ENCODE measurements at regions not wholly inside any gene's neighbourhood (a gene's known extent, or its start where the extent isn't known, plus 50 kb on each side); places are given as distances from the start of the nearest gene placed in this dataset.

- Histone ChIP-seq H3K27ac (ENCODE audit: extremely low read depth, low read depth, low read length) (no peak overlapping the region), H3K4me3 (ENCODE audit: low read depth, low read length) (no peak overlapping the region), H3K4me1 (ENCODE audit: control insufficient read depth, insufficient read depth, low read length) (no peaks in the 10 kb centered on the region), H3K9me3 (ENCODE audit: control insufficient read depth, insufficient read depth, low read depth, low read length) (no peaks in the 10 kb centered on the region), H3K36me3 (ENCODE audit: control insufficient read depth in 2 of 2, insufficient read depth in 1 of 2, low read length in 2 of 2) (no peaks in the 10 kb centered on the region)
- TF ChIP-seq ZNF529 (tag by site-specific recombination; IDR thresholded peaks at IDR 0.05; ENCODE audit: insufficient replicate concordance) (no peak), SETDB1 (IDR thresholded peaks at IDR 0.05; ENCODE audit: insufficient read length, low read length) (no peak), CTCF (tag by site-specific recombination; IDR thresholded peaks at IDR 0.05) (no peak), ZSCAN5A (tag by site-specific recombination; IDR thresholded peaks at IDR 0.05) (no peak), ZNF48 (tag by site-specific recombination; IDR thresholded peaks at IDR 0.05) (no peak), ZNF658 (tag by site-specific recombination; IDR thresholded peaks at IDR 0.05) (no peak), KLF16 (tag by site-specific recombination; IDR thresholded peaks at IDR 0.05) (no peak), ZNF280C (tag by site-specific recombination; IDR thresholded peaks at IDR 0.05) (no peak), ZBTB17 (tag by site-specific recombination; IDR thresholded peaks at IDR 0.05) (no peak), KLF1 (tag by site-specific recombination; IDR thresholded peaks at IDR 0.05) (no peak), ZBTB20 (tag by site-specific recombination; IDR thresholded peaks at IDR 0.05) (no peak)
- POLR2A ChIA-PET = no interaction called here
- CTCF ChIA-PET = no interaction called here
Observed at GRCh38 chr4:166413356-166413755, 540.3 kb downstream of the TLL1 start.

GRCh38 chr4:166414431-166414830 lies 541.4 kb downstream of the TLL1 start:
- ChIA-PET POLR2A (no interaction called here), CTCF (no interaction called here)
- H3K4me3 ChIP-seq (ENCODE audit: low read depth, low read length) = no peak overlapping the region

More at GRCh38 chr4:166414431-166414830, 541.4 kb downstream of the TLL1 start:
- H3K9me3 ChIP-seq (ENCODE audit: control insufficient read depth, insufficient read depth, low read depth, low read length) = no peaks in the 10 kb centered on the region
- H3K4me1 ChIP-seq (ENCODE audit: control insufficient read depth, insufficient read depth, low read length) = no peaks in the 10 kb centered on the region
- no peaks in the 10 kb centered on the region for H3K36me3 ChIP-seq (ENCODE audit: control insufficient read depth in 2 of 2, insufficient read depth in 1 of 2, low read length in 2 of 2)
- no peak overlapping the region for H3K27ac ChIP-seq (ENCODE audit: extremely low read depth, low read depth, low read length)
- no peak for TF ChIP-seq ZNF510 (tag by site-specific recombination; IDR thresholded peaks at IDR 0.05; ENCODE audit: insufficient replicate concordance)
- TF ChIP-seq ZNF148 (tag by site-specific recombination; IDR thresholded peaks at IDR 0.05; ENCODE audit: borderline replicate concordance) = no peak
- TF ChIP-seq ZNF549 (tag by site-specific recombination; IDR thresholded peaks at IDR 0.05) = no peak
